ENCODE measurements at regions not wholly inside any gene's neighbourhood (a gene's known extent, or its start where the extent isn't known, plus 50 kb on each side); places are given as distances from the start of the nearest gene placed in this dataset.

- TF ChIP-seq AR (CRISPR knock-in tag; IDR thresholded peaks at IDR 0.05), result no peak
- no peak for TF ChIP-seq RELA (CRISPR knock-in tag; IDR thresholded peaks at IDR 0.05; ENCODE audit: borderline replicate concordance)
- no peak for TF ChIP-seq ZNF423 (CRISPR knock-in tag; IDR thresholded peaks at IDR 0.05)
- no peak for TF ChIP-seq SMAD4 (CRISPR knock-in tag; IDR thresholded peaks at IDR 0.05)
- TF ChIP-seq ZNF396 (CRISPR knock-in tag; IDR thresholded peaks at IDR 0.05; ENCODE audit: borderline replicate concordance), result no peak
- TF ChIP-seq HMGXB4 (CRISPR knock-in tag; IDR thresholded peaks at IDR 0.05), result no peak
Measured at GRCh38 chr15:98164986-98165385, 204.5 kb downstream of the ARRDC4 start (continued).

GRCh38 chr15:98167722-98168268, 207.3 kb downstream of the ARRDC4 start:
- Mint-ChIP-seq H3K27me3 (ENCODE audit: low read depth) (no peaks in the 10 kb centered on the region), H3K9me3 (no peaks in the 10 kb centered on the region), H3K4me3 (0 out of 2 replicates have a peak overlapping the region, but pooled peaks have one; percentile 18), H3K4me1 (peaks cover 25% of the 10 kb centered on the region), H3K27ac (no peak overlapping the region), H3K36me3 (no peaks in the 10 kb centered on the region)
- no peak for DNase-seq (ENCODE audit: low spot score)
- peak; percentile 61 for ATAC-seq
- POLR2A ChIA-PET, result no interaction called here
- CTCF ChIA-PET, result interaction anchor here (1.2 to 1.3 kb wide), 2 partner anchors 10 to 25 kb away, joined by 3 read pairs; no protein-coding TSS in a partner anchor
- TF ChIP-seq ZNF121 (CRISPR knock-in tag; IDR thresholded peaks at IDR 0.05), result no peak
- TF ChIP-seq TEAD1 (CRISPR knock-in tag; IDR thresholded peaks at IDR 0.05), result no peak
- TF ChIP-seq CTCF (IDR thresholded peaks at IDR 0.05), result no peak
- no peak for TF ChIP-seq ZNF281 (CRISPR knock-in tag; IDR thresholded peaks at IDR 0.05)
- no peak for TF ChIP-seq GTF2I (CRISPR knock-in tag; conservative IDR thresholded peaks at IDR 0.05)
- TF ChIP-seq RORB (CRISPR knock-in tag; IDR thresholded peaks at IDR 0.05), result no peak
- TF ChIP-seq MLX (CRISPR knock-in tag; IDR thresholded peaks at IDR 0.05), result no peak
- TF ChIP-seq JUN (CRISPR knock-in tag; IDR thresholded peaks at IDR 0.05), result no peak
- TF ChIP-seq, protein P1, sequence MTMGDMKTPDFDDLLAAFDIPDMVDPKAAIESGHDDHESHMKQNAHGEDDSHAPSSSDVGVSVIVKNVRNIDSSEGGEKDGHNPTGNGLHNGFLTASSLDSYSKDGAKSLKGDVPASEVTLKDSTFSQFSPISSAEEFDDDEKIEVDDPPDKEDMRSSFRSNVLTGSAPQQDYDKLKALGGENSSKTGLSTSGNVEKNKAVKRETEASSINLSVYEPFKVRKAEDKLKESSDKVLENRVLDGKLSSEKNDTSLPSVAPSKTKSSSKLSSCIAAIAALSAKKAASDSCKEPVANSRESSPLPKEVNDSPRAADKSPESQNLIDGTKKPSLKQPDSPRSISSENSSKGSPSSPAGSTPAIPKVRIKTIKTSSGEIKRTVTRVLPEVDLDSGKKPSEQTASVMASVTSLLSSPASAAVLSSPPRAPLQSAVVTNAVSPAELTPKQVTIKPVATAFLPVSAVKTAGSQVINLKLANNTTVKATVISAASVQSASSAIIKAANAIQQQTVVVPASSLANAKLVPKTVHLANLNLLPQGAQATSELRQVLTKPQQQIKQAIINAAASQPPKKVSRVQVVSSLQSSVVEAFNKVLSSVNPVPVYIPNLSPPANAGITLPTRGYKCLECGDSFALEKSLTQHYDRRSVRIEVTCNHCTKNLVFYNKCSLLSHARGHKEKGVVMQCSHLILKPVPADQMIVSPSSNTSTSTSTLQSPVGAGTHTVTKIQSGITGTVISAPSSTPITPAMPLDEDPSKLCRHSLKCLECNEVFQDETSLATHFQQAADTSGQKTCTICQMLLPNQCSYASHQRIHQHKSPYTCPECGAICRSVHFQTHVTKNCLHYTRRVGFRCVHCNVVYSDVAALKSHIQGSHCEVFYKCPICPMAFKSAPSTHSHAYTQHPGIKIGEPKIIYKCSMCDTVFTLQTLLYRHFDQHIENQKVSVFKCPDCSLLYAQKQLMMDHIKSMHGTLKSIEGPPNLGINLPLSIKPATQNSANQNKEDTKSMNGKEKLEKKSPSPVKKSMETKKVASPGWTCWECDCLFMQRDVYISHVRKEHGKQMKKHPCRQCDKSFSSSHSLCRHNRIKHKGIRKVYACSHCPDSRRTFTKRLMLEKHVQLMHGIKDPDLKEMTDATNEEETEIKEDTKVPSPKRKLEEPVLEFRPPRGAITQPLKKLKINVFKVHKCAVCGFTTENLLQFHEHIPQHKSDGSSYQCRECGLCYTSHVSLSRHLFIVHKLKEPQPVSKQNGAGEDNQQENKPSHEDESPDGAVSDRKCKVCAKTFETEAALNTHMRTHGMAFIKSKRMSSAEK (CRISPR knock-in tag; IDR thresholded peaks at IDR 0.05; ENCODE audit: borderline replicate concordance), result no peak
- TF ChIP-seq, protein P2, sequence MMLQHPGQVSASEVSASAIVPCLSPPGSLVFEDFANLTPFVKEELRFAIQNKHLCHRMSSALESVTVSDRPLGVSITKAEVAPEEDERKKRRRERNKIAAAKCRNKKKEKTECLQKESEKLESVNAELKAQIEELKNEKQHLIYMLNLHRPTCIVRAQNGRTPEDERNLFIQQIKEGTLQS (CRISPR knock-in tag; conservative IDR thresholded peaks at IDR 0.05), result no peak
- no peak for TF ChIP-seq NFE2L1 (CRISPR knock-in tag; IDR thresholded peaks at IDR 0.05)

Measured in WTC11 (cell line).